ENCODE measurements at regions not wholly inside any gene's neighbourhood (a gene's known extent, or its start where the extent isn't known, plus 50 kb on each side); places are given as distances from the start of the nearest gene placed in this dataset.

DNA sequence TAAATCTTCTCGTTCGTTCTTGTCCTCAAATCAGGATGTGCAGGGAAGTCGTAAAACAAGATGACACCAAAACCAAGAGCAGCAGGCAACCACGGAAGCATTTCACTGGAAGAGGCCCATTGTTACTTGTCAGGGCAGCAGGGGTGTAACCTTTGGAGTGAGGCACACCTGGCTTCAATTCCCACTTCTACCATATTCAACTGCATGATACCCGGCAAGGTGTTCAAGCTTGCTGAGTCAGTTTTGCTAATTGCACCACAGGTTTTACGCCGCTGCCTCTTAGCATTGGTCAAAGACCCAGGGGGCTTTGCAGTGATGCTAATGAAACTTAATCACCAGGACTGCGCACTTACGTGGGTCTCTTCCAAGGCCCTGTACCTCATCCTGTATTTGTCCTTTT lies 50.0 kb upstream of the PTER start (continued):
- TF ChIP-seq CHD1 (IDR thresholded peaks at IDR 0.05; ENCODE audit: low read depth, low read length) (no peak), KDM5A (IDR thresholded peaks at IDR 0.05; ENCODE audit: low read length) (no peak), EZH2 (IDR thresholded peaks at IDR 0.05; ENCODE audit: low read depth, low read length, severe bottlenecking) (no peak), CBX5 (IDR thresholded peaks at IDR 0.05; ENCODE audit: low read depth, low read length) (no peak), POU5F1 (IDR thresholded peaks at IDR 0.05; ENCODE audit: low read depth, low read length) (no peak), CREB1 (IDR thresholded peaks at IDR 0.05) (0 out of 2 replicates have a peak, but pooled peaks have one; percentile 51), NRF1 (IDR thresholded peaks at IDR 0.05; ENCODE audit: low read depth, low read length) (no peak), RFX5 (IDR thresholded peaks at IDR 0.05; ENCODE audit: borderline replicate concordance, low read depth, low read length) (no peak), RXRA (IDR thresholded peaks at IDR 0.05; ENCODE audit: insufficient read depth, low read depth, low read length) (no peak), FOSL1 (IDR thresholded peaks at IDR 0.05; ENCODE audit: insufficient read depth, low read depth, low read length) (no peak), TBP (IDR thresholded peaks at IDR 0.05; ENCODE audit: low read depth, low read length) (no peak), TAF7 (optimal IDR thresholded peaks at IDR 0.05; ENCODE audit: borderline replicate concordance, low read depth, low read length) (no peak), BACH1 (IDR thresholded peaks at IDR 0.05; ENCODE audit: low read length) (peak; percentile 96), KDM4A (IDR thresholded peaks at IDR 0.05; ENCODE audit: low read depth, low read length, severe bottlenecking) (no peak), HDAC6 (IDR thresholded peaks at IDR 0.05; ENCODE audit: low read depth, low read length) (no peak), BCL11A (IDR thresholded peaks at IDR 0.05; ENCODE audit: low read depth in 2 of 2, low read length in 2 of 2) (no peak), MAFK (IDR thresholded peaks at IDR 0.05; ENCODE audit: low read depth, low read length) (peak; percentile 94), USF2 (IDR thresholded peaks at IDR 0.05; ENCODE audit: low read length) (no peak), HDAC2 (IDR thresholded peaks at IDR 0.05; ENCODE audit: borderline replicate concordance in 1 of 2, low read depth in 2 of 2, low read length in 2 of 2) (peak in 1 of 2 experiments; percentile 80; a peak in 1 of 4 replicates), ATF2 (IDR thresholded peaks at IDR 0.05; ENCODE audit: low read length) (peak; percentile 72; the same call in 1 of the 2 replicates), NANOG (IDR thresholded peaks at IDR 0.05; ENCODE audit: insufficient read depth, low read depth, low read length, poor library complexity, severe bottlenecking) (peak; percentile 73)
- TF ChIP-seq, protein P1, sequence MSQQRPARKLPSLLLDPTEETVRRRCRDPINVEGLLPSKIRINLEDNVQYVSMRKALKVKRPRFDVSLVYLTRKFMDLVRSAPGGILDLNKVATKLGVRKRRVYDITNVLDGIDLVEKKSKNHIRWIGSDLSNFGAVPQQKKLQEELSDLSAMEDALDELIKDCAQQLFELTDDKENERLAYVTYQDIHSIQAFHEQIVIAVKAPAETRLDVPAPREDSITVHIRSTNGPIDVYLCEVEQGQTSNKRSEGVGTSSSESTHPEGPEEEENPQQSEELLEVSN (IDR thresholded peaks at IDR 0.05): peak; percentile 51; the same call in 1 of the 2 replicates
